ENCODE measurements at regions not wholly inside any gene's neighbourhood (a gene's known extent, or its start where the extent isn't known, plus 50 kb on each side); places are given as distances from the start of the nearest gene placed in this dataset.
"Not testable (repeated sequence)": the region's sequence is repeated elsewhere in the genome, so short reads cannot be mapped to it uniquely, and the experiment has no call there.

DNA sequence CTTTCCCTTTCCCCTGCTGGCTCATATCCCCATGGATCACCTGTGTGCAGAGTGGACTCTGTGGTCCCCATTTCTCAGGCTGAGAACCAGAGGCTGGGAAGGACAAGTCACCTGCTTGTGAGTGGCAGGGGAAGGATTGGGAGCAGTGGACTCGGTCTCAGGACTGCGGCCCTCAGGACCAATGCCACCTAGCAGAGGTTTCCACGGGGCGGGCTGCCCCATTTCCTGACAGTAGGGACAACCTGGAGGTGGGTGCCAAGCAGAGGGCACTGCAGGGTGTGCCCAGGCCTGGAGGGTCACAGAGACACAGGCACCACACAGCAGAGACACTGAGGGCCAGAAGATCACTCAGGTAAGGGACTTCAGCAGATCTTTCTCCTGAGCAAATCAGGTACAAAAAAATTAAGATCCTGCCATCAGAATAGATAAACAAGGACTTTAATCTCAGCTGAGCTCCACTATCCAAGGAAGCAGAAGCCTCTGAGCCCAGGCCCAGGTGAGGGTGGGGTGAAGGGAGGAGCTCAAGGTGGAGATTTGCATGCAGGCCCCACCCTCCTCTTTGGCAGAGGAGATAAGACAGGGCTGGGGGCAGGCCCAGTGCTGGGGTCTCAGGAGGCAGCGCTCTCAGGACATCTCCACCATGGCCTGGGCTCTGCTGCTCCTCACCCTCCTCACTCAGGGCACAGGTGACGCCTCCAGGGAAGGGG, 113.8 kb downstream of the GGTLC2 start:
- not testable (repeated sequence) for DNase-seq (ENCODE audit: low spot score)

DNA sequence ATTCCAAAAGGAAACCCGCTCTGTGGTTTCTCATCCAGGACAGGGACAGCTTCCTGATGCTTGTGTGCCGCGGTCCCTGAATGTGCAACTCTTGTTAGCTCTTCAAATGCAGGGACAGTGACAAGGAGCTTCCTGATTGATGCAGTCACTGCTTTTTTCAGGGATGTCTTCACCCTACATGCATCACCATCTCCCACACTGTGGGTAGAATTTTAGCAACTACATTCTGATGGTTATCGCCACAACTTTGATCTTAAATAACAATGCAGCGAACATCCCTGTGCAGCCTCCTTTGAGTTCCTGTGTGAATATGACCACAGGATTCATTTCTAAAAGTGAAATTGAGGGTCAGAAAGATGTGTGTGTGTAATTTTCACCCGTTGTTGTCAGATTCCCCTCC, 115.0 kb downstream of the GGTLC2 start:
- DNase-seq (ENCODE audit: low spot score), result no peak

DNA sequence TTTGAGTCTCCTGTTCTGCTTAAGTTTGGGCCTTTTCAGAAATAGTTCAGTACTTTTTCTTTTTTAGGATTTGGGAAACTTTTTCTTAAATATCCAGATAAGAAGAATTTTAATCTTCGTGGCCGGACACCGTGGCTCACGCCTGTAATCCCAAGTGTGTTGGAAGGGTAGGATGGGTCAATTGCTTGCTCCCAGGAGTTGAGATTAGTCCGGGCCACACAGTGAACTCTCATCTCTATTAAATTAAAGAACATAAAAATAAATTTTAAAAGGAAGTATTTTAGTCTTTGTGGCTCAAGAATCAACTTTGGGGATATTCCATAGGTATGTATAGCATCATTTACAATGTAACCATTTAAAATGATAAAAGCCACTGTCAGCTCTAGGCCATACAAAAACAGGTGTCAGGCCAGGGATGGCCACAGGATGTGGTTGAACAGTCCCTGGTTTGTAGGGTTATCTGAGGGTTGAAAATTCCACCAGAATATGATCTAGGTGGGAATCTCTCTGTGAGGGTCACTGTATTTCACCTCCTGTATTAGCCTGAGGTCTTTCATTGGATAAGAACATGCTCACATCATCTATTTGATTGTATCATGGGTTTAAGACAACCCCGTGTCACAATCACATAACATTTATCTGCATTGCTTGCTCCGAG, 115.6 kb downstream of the GGTLC2 start:
- no peak for DNase-seq (ENCODE audit: low spot score)

DNA sequence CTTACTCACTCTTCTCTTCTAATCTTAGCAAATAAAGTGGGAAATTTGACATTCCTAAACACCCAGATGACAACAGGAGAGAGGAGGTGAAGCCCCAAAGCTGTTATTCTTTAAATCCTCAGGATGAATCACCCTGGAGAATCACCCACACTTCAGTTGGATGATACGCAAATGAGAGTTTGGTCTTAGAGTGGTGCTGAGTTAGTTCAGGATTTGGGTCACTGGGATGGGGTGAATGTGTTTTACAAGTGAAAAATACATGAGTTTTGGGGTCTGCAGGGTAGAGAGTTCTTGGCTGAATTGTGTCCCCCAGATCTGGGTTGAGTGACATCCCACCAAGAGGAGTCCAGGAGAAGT, 117.2 kb downstream of the GGTLC2 start:
- no peak for DNase-seq (ENCODE audit: low spot score)

DNA sequence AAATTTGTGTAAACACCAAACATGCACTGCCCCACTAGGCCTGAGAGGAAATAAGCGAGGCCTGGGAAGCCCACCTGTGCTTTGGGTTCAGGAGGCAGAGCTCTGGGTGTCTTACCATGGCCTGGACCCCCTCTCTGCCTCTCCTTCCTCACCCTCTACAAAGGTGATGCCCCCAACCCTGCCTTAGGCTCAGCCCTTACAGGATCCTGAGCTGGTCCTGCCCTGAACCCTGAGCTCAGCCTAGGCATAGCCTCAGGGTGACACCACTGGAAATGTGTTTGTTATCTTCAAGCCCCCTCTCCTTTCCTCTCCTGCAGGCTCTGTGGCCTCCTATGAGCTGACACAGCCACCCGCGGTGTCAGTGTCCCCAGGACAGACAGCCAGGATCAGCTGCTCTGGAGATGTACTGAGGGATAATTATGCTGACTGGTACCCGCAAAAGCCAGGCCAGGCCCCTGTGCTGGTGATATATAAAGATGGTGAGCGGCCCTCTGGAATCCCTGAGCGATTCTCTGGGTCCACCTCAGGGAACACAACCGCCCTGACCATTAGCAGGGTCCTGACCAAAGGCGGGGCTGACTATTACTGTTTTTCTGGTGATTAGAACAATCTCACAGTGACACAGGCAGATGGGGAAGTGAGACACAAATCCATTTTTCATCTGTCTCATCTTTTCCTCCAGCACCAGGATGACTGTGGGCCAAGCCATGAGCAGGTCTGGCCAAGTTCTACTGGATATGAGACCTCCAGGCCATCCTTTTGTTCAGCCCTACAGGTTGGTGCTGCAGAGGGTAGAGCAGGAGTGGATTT, 117.8 kb downstream of the GGTLC2 start:
- no peak for DNase-seq (ENCODE audit: low spot score)

DNA sequence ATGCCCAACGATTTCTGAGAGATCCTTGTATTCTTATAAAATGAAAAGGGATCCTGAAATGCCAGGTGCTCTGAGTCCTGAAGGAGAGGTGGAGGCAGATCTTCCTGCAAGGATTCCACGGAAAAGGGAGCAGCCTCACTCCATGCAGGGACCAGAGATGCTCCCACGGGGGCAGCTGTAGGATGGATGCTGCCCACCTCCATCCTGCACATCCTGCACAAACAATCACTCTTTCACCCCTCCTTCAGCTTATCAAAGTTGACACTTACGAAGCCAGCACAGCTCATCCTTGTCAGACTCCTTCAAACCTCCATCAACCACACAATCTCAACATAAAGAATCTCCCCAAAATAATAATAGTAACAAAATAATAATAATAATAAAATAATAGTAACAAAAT, 119.1 kb downstream of the GGTLC2 start:
- DNase-seq (ENCODE audit: low spot score), result no peak

DNA sequence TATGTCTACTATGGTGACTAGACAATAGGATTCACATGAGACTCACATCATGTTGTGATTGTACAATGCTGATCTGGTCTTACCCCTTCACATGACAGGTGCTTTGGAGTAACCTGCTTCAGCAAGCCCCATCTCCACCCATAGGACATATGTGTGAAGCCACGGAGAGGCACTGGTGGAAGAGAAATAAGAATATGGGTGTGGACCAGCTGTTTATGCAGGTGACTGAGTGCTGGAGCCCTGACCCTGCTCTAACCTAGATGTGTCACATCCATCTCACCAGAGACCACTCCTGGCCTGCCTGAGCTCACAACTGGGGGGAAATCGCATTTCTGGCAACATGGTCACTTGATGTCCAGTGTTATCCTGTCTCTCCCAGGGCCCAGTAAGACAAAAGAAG, 119.7 kb downstream of the GGTLC2 start:
- DNase-seq (ENCODE audit: low spot score), result no peak

DNA sequence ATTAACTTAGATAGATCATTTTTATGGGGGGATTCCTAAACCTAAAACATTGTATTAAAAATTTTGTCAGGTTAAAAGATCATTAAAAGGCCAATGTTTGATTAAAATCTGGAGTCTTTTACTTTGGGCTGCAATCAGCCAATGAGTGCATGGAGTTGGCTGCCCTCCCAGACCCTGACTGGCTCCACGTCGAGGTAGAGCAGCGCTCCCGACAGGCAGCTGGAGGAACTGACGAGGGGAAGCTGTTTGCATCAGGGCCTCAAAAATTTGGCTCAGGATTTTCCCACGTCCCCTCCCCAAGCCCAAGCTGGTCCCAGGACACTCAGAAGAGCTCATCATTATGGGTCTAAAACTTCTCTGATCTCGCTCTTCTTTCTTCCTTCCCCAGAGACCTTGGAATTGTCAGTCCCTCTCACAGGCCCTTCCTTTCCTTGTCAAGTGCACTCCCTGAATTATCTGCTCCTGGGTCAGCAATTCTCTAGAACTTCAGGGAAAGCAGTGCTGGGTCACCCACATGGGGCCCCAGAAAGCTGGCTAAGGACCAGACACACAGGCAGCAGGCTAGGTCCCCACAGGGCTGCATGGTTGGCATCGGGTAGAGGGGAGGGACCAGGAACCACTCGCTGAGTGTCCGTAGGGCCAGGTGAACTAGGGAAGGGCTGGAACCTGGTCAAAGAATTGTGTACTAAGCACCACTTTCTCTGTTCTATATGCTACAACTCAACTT, 119.6 kb upstream of the IGLL5 start:
- DNase-seq (ENCODE audit: low spot score), result no peak

DNA sequence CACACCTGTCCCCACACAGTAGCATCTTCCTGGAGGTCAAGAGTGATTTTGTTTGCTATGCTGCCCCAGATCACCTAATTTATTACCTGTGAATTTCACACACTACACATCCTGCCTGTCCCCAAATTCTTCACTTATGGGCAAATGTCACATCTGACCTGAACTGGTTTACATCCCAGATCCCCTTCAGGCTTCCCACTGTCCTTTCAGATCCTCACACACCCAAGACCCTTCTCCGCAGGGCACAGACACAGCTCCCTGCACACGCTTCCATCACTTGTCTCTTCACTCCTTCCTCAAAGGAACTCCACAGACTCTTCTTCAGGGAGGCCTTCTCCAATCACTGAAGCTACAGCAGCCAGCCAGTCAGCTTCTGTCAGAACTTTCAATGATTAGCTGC, 118.7 kb upstream of the IGLL5 start:
- no peak for DNase-seq (ENCODE audit: low spot score)

DNA sequence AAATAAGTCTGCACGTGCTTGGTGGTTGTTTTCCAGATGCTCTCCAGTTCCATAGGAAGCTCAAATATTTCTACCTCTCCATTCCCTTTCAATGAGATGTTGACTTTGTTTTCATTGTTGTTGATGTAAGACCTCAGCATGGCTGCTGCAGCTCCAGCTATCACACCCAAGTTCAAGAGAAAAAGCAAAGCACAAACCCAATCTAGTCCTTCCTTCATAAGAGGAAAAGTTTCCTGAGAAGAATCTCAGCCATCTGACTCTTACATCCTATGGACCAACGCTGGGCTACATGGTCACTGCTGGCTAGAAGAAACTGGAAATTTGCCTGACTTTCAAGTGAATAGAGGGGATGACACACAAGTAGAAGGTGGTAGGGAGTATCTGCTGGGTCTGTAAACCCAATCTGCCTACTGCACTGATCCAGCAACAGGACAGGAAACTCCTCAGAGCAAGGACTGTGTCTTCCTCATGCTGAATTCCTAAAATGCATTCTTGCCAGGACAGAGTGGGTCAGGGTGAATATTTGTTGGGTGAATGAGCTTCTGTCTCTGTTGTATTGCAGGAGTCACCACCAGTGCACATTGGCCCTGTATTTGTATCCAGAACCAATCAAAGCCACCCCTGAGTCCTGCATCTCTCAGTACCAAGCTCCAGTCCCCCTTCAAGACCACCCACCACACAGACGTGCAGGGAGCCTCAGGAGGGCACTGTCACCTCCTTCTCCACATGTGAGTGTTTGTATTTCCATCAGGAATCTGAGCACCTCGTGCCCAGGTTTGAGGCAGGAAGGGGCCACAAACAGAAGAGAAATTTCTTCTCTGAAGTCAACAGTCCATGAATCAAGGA, 118.0 kb upstream of the IGLL5 start:
- no peak for DNase-seq (ENCODE audit: low spot score)

DNA sequence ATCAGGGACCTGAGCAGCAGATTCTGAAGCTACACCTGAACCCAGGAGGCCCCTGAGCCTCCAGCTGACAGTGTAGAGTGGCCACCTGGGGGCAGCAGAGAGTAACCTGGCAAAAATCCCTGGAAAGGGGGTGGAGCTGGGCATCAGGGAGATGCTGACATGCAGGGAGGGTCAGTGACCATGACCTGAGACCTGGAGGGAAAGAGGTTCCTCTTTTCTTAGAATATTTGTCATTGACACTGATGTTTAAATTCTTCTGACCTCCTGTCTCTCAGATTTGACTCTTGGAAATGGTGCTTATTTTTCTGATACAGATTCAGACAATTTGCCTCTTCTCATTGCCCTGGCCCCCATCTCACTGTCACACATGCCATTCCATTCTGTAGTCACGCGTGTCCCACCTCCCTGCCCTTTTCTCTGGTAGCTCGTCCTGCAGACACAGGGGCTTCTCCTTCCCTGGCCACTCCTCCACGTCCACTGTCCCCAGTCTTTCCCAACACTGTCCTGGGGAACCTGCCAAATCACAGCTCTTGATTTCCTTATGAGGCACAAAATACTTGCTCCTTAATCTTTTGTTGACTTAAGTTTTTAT, 117.2 kb upstream of the IGLL5 start:
- no peak for DNase-seq (ENCODE audit: low spot score)

DNA sequence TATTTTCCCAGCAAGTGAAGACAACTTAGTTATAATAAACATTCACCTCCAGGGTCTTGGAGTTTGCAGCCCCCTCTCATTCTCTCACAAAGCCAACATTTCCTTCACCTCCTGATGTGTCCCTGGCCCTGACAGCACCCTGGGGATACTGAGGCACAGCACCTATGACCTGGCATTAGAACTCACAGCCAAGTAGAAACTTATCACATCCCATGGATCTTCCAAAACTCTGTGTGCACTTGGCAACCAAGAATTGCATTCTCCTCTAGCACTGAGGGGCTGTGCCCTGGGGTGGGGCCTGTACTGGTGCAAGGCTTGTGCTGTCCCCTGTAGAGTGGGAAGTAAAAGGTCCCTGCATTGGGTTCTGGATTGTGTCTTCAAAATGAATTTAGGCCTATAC, 116.7 kb upstream of the IGLL5 start:
- no peak for DNase-seq (ENCODE audit: low spot score)

DNA sequence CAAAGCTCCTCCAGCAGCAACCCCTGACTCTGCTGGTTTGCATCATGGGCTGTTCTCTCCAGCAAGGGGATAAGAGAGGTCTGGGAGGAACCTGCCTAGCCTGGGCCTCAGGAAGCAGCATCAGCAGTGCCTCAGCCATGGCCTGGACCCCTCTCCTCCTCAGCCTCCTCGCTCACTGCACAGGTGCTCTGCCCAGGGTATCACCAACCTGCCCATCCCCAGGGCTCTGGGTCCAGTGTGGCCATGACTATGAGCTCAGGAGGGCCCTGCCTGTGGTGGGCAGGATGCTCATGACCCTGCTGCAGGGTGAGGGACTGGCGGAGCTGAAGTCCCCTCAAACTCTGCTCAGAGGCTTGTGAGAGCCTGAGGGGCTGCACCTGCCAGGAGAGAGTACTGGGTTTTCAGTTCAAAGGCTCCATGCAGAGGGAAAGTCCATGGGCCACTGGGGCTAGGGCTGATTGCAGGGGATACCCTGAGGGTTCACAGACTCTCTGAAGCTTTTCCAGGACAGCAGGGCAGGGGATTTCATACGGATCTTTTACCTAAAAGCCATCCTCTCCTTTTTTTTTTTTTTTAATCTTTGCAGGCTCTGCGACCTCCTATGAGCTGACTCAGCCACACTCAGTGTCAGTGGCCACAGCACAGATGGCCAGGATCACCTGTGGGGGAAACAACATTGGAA, 115.8 kb upstream of the IGLL5 start:
- no peak for DNase-seq (ENCODE audit: low spot score)

DNA sequence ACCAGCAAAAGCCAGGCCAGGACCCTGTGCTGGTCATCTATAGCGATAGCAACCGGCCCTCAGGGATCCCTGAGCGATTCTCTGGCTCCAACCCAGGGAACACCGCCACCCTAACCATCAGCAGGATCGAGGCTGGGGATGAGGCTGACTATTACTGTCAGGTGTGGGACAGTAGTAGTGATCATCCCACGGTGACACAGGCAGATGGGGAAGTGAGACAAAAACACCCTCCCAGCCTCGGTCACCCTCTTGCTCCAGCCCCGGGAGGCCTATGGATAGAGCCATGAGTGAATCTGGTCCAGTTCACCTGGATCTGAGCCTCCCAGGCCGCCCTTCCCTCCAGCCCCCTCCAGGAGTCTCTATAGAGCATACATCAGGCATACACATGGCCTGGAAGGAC, 115.2 kb upstream of the IGLL5 start:
- no peak for DNase-seq (ENCODE audit: low spot score)

DNA sequence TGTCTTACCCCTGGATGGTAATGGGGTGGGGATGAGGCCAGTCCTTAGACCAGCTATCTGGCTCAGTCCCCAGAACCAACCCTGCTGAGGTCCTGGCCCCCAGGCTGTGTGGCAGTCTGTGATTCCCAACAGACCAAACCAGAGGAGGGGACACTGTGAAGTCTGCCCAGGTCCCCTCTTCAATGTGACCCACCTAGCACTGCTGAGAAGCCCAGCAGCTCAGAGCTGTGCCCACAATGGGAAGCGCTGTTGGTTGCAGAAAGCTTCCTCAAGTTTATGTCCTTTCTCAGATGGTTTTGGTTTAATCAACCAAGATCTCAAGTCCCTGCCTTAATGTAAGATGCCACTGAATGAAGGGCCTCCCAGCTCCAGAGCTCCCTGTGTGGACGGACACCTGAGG, 114.7 kb upstream of the IGLL5 start:
- DNase-seq (ENCODE audit: low spot score), result no peak

DNA sequence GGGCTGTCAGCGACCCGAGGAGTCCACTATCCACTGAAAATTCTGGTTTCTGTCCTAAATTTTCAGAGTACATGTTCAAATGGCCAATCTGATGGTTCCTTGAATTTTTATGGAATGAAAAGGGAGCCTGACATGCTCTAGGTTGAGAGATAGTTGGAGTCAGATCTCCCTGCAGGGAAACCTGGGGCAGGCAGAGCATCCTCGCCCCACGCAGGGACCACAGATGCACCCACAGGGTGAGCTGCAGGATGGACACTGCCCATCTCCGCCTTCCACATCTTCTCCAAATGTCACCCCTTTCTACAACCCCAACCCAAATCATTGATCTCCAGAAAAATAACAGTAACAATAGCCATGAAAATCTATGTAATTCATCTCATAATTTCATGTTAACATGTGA, 114.2 kb upstream of the IGLL5 start:
- DNase-seq (ENCODE audit: low spot score), result no peak

DNA sequence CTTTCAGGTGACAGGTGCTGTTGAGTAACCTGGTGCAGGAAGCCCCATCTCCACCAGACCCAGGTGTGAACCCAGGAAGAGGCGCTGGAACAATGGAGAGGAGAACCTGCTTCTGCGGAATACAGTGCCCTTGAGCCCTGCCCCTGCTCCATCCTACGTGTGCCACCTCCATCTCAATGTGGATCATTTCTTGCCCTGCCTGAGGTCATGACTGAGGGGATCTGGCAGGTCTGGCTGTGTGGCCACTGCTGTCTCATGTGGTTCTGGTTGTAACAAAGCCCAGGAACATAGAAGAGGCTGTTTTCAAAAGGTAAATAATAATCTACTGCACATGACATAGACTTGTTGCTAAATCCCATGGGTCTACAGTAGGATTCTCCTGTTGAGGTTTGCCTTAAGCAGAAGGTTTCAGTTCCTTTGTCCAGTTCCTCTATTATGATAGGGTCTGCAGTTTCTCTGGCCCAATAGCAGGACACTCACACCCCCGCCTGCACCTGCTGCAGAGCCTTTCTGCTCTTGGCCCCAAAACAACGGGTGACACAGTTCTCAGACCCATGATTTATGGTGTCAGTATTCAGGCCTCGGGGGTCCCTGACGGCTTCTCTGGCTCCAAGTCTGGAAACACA, 113.5 kb upstream of the IGLL5 start:
- no peak for DNase-seq (ENCODE audit: low spot score)

DNA sequence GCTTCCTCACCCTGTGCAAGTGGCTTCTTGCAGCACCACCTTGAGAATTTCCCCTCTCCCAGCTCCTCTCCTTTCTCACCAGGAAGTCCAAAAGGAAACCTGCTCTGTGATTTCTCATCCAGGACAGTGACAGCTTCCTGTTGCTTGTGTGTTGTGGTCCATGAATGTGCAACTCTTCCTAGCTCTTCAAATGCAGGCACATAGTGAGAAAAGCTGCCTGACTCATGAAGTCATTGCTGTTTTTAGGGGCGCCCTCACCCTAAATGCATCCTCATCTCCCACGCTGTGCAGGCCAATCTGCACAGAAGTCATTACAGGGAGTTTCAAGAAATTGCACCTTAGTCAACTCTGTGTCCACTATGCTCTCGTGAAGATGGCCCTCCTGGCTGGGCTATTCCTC, 112.9 kb upstream of the IGLL5 start:
- not testable (repeated sequence) for DNase-seq (ENCODE audit: low spot score)

DNA sequence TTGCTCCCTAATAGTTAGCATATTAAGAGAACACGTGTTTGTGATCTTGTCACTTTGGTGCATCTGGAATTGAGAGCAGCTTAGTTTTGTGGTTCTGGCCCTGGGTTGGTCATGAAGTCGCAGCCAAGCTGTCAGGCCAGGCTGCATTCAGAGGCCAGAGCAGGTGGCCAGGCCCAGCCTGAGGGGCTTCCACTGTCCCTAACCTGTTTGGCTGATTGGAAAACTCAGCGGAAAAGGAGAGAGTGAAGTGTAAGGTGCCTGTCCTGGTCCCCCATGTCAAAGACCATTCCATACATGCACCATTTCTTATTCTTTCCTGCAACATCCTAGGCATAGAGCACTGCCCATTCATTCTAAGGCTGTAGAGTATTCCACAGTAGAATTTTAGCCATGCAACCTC, 111.5 kb upstream of the IGLL5 start:
- DNase-seq (ENCODE audit: low spot score), result no peak

DNA sequence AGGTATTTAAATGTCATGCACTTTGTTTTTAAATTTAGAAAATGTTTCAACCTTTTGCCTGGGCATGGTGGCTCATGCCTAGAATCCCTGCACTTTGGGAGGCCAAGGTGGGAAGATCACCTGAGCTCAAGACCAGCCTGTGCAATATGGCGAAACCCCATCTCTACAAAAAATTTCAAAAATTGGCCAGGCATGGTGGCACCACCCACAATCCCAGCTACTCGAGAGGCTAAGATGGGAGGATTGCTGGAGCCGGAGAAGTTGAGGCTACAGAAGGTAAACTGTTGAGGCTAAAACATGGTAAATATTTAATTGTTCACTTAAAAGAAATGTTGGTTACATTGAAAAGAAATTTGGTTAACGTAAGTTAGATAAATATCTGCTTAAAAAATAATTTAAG, 108.4 kb upstream of the IGLL5 start:
- DNase-seq (ENCODE audit: low spot score), result no peak
